ENCODE measurements at regions not wholly inside any gene's neighbourhood (a gene's known extent, or its start where the extent isn't known, plus 50 kb on each side); places are given as distances from the start of the nearest gene placed in this dataset.
"Not testable (repeated sequence)": the region's sequence is repeated elsewhere in the genome, so short reads cannot be mapped to it uniquely, and the experiment has no call there.

GRCh38 chr20:56914532-56914931, 285.4 kb downstream of the TFAP2C start:
- in situ Hi-C loops (cut with HindIII; ENCODE audit: low sequenced_read_pairs) = no loop called here

- in situ Hi-C loops (cut with HindIII; ENCODE audit: low sequenced_read_pairs) = no loop called here
Measured at GRCh38 chr20:56916345-56916622, 287.2 kb downstream of the TFAP2C start.

DNA sequence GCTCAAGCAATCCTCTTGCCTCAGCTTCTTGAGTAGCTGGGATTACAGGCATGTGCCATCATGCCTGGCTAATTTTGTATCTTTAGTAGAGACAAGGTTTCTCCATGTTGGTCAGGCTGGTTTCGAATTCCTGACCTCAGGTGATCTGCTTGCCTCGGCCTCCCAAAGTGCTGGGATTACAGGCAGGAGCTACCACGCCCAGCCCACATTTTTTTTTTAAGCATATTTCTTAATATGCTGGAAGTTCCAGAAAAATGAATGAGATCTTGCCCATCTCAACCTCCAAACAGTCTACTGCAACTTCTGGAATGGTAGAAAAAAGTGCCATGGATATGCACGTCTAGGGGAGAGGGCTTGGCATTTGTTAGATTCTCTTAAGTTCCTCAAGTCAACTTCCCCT, 290.9 kb downstream of the TFAP2C start:
- in situ Hi-C loops (cut with HindIII; ENCODE audit: low sequenced_read_pairs) = not testable (repeated sequence)

DNA sequence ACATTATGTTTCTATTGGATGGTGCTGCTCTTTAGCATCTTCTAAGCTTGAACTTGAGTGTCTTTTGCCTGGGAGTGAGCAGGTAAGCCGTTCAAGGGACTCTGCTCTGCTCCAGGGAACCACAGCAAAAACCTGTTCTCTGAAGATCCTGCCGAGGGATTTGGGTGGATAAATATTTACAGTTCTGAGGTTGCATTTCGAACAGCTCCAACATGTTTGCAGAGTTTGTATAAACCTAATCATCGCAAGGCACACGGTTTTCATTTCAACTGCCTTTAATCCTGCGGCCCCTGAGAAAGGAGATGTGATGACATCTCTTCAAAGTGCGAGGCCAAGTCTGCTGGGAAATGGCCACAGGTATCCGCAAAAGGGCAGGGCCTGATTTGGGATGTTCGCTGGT, 293.4 kb downstream of the TFAP2C start:
- in situ Hi-C loops (cut with HindIII; ENCODE audit: low sequenced_read_pairs) = no loop called here

DNA sequence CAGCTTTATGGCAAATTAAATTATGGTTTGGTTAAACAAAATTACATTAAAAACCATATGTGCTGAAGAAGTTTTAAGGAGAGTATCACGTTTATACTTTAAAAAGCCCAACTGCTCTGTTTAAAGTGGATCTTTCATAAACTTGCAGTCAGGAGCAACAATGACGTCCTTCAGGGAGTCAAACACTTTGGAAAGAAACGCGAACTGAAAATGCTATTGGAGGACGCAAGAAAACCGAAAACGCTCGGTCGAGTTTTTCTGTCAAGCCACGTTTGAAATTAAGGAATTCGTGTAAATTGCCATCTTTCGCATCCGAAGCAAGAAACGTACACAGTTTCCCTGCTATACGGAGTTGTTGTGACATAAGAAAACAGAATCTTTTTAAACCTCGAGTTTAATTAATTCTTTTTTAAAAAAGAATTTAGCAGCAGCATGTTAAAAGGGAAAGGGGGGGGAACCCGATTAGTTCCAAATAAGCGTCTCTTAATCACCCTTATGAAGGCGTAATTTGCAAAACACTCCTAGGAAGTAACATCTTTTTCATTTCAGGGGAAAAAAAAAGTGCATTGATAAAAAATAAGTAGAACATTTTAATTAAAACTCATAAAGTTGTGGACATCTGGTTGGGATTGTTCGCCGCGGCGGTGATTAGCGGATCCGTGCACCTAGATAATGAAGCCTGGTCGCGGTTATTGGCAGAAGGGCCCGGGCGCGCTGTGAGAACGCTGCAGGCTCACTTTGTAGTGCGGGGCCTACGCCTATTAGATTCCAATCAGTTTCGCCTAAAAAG, 295.4 kb downstream of the TFAP2C start:
- in situ Hi-C loops (cut with HindIII; ENCODE audit: low sequenced_read_pairs) = no loop called here

DNA sequence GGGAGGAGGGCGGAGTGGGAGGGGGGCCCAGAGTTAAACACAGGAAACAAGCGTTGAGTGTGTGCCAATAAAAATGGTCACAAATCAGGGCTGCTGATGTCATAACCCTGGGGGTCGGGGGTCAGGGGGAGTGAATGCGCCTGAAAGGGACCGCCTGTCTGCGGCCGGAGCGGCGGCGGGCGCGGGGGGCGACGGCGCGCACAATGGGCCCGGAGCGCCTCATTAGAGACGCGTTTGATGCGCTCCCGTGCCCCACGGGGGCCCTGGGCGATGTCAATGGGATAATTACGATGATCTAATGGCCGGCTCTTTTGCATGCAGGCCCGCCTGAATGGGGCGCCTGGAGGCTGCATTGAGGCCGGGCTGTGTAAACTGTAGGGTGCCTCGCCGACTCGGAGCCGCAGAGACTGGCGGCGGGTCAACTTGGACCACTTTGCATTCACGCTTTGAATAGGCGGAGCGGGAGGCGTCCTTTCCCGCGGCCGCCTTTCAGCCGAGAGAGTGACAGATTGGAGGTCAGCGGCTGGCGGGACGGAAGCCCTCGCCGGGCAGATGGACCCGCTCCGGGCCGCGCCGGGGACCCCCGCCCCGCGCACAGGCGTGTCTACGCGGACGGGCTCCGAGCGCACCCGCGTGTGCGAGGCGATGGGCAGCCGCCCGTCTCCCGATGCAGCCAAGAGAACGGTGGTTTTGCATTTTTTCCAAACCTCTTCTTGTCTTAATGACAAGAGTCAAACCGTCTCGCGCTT, 296.1 kb downstream of the TFAP2C start:
- in situ Hi-C loops (cut with HindIII; ENCODE audit: low sequenced_read_pairs) = no loop called here

DNA sequence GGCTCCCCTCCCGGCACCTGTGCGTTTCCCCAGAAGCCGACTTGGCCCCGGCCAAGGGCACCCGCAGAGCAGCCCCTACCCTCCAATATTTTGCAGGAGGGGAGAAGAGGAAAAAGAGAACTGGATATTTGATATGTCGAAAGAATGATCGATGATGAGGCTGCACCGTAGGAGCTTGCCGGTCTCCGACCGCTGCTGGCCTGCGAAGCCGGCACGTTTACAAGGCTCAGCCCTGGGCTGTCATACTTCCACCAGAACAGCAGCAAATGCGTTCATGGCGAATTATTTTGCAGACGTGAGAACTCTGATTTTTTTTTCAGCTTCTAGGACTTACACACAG, 296.7 kb downstream of the TFAP2C start:
- in situ Hi-C loops (cut with HindIII; ENCODE audit: low sequenced_read_pairs) = no loop called here

- in situ Hi-C loops (cut with HindIII; ENCODE audit: low sequenced_read_pairs) = no loop called here
Measured at GRCh38 chr20:56926501-56926900, 297.4 kb downstream of the TFAP2C start.

DNA sequence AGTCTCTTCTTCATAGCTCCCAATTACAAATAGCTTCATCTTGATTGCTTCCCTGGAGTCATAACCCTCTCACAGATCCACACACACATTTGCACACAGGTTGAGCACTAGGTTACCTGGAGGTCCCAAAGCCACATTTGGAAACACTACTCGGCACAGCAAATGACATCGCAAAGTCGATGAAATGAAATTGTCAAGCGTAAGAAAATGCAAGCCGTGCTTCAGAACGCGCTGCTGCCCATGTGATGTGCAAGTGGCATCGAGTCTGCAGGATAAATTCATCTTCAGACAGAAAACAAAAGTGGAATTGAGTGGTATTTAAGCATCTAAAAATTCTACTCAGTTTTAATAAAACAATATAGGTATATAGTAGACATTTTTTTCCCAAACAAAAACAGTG, 298.0 kb downstream of the TFAP2C start:
- in situ Hi-C loops (cut with HindIII; ENCODE audit: low sequenced_read_pairs) = no loop called here

GRCh38 chr20:56928007-56928406, 298.9 kb downstream of the TFAP2C start:
- in situ Hi-C loops (cut with HindIII; ENCODE audit: low sequenced_read_pairs) = no loop called here

- in situ Hi-C loops (cut with HindIII; ENCODE audit: low sequenced_read_pairs) = no loop called here
Measured at GRCh38 chr20:56929606-56930005, 300.5 kb downstream of the TFAP2C start.

DNA sequence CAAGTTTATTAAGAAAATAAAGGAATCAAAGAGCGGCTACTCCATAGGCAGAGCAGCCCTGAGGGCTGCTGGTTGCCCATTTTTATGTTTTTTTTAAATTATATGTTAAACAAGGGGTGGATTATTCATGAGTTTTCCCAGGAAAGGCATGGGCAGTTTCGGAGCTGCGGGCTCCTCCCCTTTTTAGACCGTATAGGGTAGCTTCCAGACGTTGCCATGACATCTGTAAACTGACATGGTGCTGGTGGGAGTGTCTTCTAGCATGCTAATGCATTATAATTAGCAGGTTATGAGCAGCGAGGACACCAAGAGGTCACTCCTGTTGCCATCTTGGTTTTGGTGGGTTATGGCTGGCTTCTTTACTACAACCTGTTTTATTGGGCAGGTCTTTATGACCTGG, 301.8 kb downstream of the TFAP2C start:
- in situ Hi-C loops (cut with HindIII; ENCODE audit: low sequenced_read_pairs) = no loop called here

DNA sequence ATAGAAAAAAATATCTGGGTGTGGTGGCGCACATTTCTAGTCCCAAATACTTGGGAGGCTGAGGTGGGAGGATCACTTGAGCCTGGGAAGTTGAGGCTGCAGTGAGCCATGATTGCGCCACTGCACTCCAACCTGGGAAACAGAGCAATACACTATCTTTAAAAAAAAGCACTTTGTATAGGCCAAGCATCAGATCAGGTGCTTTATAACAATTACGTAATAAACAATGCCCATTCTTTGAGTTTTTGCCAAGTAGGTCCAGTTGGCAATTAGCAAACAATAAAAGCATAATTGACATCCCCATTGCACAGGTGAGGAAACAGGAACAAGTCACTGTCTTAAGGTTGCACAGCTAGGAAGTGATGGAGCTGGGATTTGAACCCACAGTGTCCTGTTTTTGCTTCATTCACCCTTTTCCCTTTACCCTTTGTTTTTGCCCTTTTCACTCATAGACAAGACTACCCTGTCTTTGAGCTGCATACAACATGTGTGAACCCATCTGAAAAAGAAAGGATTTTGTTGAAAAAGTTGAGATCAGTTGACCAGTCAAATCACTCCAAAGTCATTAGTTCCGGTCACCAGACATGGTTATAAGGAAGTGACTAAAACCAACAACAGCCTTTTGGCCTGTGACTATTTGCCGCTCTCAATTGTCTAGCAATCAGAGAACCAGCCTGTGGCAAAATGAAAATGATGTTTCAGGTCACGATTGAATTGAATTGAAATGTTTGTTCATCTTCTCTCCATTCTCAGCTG, 303.6 kb downstream of the TFAP2C start:
- in situ Hi-C loops (cut with HindIII; ENCODE audit: low sequenced_read_pairs) = no loop called here

- in situ Hi-C loops (cut with HindIII; ENCODE audit: low sequenced_read_pairs) = no loop called here
Measured at GRCh38 chr20:56933331-56933698, 304.2 kb downstream of the TFAP2C start.

DNA sequence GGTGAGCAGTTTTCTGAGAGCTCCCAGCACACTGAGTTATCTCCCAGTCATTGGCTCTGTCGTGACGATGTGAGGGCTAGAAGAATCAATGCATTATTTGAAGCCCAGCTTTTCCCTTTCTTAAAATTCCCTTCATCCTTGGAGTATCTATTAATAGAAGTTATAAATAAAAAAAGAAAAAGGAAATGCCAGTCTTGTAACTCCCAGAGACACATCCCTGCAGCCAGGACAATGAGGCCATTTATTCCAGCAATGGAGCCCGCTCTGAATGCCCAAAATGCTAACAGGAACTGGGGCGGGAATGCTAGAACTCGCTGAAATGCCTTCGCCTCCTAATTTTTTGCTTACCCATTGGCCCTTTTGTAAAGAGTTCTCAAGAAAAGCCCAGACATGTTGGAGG, 305.8 kb downstream of the TFAP2C start:
- in situ Hi-C loops (cut with HindIII; ENCODE audit: low sequenced_read_pairs) = no loop called here

DNA sequence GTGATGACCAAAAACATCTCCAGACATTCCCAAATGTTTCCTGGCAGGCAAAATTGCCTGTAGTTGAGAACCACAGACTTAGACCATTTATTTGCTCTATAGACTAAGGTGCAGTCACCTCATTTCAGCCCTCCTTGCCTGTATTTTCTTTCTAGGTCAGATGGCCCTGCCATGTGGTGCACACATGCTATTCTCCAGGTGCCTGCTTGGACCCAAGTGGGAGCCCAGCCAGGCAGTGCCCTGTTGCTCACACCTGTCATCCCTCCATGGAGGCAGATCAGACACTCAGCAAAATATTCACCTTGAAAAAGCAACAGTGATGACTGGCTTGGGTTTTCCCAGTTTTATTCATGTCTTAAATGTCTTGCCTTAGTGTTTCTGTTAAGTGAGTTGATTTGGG, 311.4 kb downstream of the TFAP2C start:
- in situ Hi-C loops (cut with HindIII; ENCODE audit: low sequenced_read_pairs) = loop anchor here (5.0 kb wide), 2 partner anchors 72 to 93 kb away; no protein-coding TSS in a partner anchor

GRCh38 chr20:56941101-56941686, 312.1 kb downstream of the TFAP2C start:
- in situ Hi-C loops (cut with HindIII; ENCODE audit: low sequenced_read_pairs) = loop anchor here (5.0 kb wide), 2 partner anchors 71 to 94 kb away; no protein-coding TSS in a partner anchor

- in situ Hi-C loops (cut with HindIII; ENCODE audit: low sequenced_read_pairs) = loop anchor here (5.0 kb wide), 2 partner anchors 68 to 97 kb away; no protein-coding TSS in a partner anchor
Measured at GRCh38 chr20:56943946-56944945, 315.1 kb downstream of the TFAP2C start.

- in situ Hi-C loops (cut with HindIII; ENCODE audit: low sequenced_read_pairs) = no loop called here
Measured at GRCh38 chr20:56945057-56945456, 316.0 kb downstream of the TFAP2C start.

GRCh38 chr20:56945901-56946300, 316.8 kb downstream of the TFAP2C start:
- in situ Hi-C loops (cut with HindIII; ENCODE audit: low sequenced_read_pairs) = no loop called here
